ENCODE measurements at regions not wholly inside any gene's neighbourhood (a gene's known extent, or its start where the extent isn't known, plus 50 kb on each side); places are given as distances from the start of the nearest gene placed in this dataset.

- Histone ChIP-seq H3K27ac (ENCODE audit: low read length) (no peak overlapping the region), H3K36me3 (ENCODE audit: control insufficient read depth, insufficient read depth, low read length) (no peaks in the 10 kb centered on the region), H3K27me3 (ENCODE audit: control insufficient read depth, insufficient read depth, low read length) (no peaks in the 10 kb centered on the region), H3K4me1 (ENCODE audit: control insufficient read depth, insufficient read depth, low read length) (no peaks in the 10 kb centered on the region), H3K9me3 (ENCODE audit: control insufficient read depth, insufficient read depth, low read length) (no peaks in the 10 kb centered on the region), H3K4me3 (ENCODE audit: low read length) (no peak overlapping the region)
- WGBS (ENCODE audit: insufficient coverage, insufficient read length), result no CpG with 5 or more reads among the region's 5 CpGs
- DNase-seq (ENCODE audit: low read depth, low spot score), result no peak
These were observed 239.8 kb downstream of the RBM43 start for GRCh38 chr2:151021747-151022452.

DNA sequence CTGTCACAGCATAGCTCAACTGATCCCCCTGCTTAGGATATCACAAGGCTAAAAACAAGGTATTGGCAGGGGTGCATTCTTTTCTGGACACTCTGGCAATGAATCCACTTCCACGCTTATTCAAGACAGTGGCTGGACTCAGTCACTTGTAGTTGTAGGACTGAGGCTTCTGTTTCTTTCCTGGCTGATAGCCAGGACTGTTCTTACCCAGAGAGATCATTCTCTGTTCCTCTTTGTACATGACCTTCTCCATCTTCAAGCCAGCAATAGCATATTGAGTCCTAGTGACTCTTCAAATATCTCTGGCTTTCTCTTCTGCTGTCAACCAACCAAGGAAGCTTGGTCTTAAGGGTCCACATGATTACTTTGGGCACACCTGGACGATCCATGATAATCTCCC is 241.3 kb downstream of the RBM43 start:
- no peaks in the 10 kb centered on the region for H3K27me3 ChIP-seq (ENCODE audit: control insufficient read depth, insufficient read depth, low read length)
- no peaks in the 10 kb centered on the region for H3K9me3 ChIP-seq (ENCODE audit: control insufficient read depth, insufficient read depth, low read length)
- H3K27ac ChIP-seq (ENCODE audit: low read length), result no peak overlapping the region
- H3K4me3 ChIP-seq (ENCODE audit: low read length), result no peak overlapping the region
- H3K36me3 ChIP-seq (ENCODE audit: control insufficient read depth, insufficient read depth, low read length), result no peaks in the 10 kb centered on the region
- no peak for DNase-seq (ENCODE audit: low read depth, low spot score)
- H3K4me1 ChIP-seq (ENCODE audit: control insufficient read depth, insufficient read depth, low read length), result no peaks in the 10 kb centered on the region
- no CpG with 5 or more reads among the region's 2 CpGs for WGBS (ENCODE audit: insufficient coverage, insufficient read length)

DNA sequence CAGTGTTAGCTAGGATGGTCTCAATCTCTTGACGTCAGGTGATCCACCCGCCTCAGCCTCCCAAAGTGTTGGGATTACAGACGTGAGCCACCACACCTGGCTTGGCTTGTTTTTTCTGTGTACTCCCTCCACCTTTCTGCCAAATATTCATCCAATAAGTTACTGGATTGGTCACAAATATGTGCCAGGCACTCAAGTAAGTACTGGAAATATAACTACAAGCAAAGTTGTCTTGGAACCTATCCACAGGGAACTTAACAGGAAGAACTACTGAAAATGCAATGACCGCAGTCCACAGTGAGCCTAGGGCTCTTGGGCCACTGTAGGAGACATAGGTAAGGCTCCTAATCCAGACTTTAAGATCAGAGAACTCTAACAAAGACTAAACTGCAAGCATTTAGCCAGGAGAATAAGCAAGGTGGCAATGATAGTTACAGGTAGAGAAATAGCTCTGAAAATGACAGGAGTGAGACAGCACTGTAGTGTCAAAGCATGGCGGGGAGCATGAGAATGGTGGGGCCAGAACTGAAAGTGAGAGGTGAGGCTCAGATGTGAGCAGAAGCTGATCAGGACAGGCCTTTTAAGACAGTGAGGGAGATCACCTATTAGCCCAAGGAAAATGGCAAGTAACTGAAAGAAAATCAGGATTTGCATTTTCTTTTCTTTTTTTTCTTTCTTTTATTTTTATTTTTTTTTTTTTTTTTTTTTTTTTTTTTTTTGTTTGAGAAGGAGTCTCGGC is 252.1 kb downstream of the RBM43 start:
- Histone ChIP-seq H3K27me3 (ENCODE audit: control insufficient read depth, insufficient read depth, low read length) (no peaks in the 10 kb centered on the region), H3K9me3 (ENCODE audit: control insufficient read depth, insufficient read depth, low read length) (no peaks in the 10 kb centered on the region), H3K36me3 (ENCODE audit: control insufficient read depth, insufficient read depth, low read length) (no peaks in the 10 kb centered on the region), H3K27ac (ENCODE audit: low read length) (no peak overlapping the region), H3K4me3 (ENCODE audit: low read length) (no peak overlapping the region), H3K4me1 (ENCODE audit: control insufficient read depth, insufficient read depth, low read length) (no peaks in the 10 kb centered on the region)
- DNase-seq (ENCODE audit: low read depth, low spot score), result no peak
- WGBS (ENCODE audit: insufficient coverage, insufficient read length), result no CpG with 5 or more reads among the region's 6 CpGs

DNA sequence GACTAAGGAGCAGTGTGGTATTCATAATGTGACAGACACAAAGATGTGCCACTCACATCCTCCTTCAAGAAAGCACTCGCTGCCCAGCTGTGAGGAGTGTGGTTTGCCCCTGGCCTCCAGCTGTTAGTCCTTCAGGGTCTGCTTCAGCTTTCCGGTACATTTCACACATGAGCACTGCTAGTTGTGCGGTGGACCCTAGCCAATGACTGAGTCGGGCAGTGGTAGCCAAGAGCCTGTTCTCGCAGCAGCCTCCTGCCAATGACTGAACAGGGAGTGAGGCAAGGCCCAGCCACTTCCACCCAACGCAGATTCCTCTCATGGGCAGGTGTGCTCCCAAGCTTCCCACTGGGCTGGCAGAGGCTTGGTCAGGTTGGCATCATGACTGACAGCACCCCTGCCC is 254.3 kb downstream of the RBM43 start:
- no peak for DNase-seq (ENCODE audit: low read depth, low spot score)
- Histone ChIP-seq H3K9me3 (ENCODE audit: control insufficient read depth, insufficient read depth, low read length) (no peaks in the 10 kb centered on the region), H3K4me1 (ENCODE audit: control insufficient read depth, insufficient read depth, low read length) (no peaks in the 10 kb centered on the region), H3K36me3 (ENCODE audit: control insufficient read depth, insufficient read depth, low read length) (no peaks in the 10 kb centered on the region), H3K27ac (ENCODE audit: low read length) (no peak overlapping the region), H3K4me3 (ENCODE audit: low read length) (no peak overlapping the region), H3K27me3 (ENCODE audit: control insufficient read depth, insufficient read depth, low read length) (no peaks in the 10 kb centered on the region)
- no CpG with 5 or more reads among the region's 6 CpGs for WGBS (ENCODE audit: insufficient coverage, insufficient read length)

DNA sequence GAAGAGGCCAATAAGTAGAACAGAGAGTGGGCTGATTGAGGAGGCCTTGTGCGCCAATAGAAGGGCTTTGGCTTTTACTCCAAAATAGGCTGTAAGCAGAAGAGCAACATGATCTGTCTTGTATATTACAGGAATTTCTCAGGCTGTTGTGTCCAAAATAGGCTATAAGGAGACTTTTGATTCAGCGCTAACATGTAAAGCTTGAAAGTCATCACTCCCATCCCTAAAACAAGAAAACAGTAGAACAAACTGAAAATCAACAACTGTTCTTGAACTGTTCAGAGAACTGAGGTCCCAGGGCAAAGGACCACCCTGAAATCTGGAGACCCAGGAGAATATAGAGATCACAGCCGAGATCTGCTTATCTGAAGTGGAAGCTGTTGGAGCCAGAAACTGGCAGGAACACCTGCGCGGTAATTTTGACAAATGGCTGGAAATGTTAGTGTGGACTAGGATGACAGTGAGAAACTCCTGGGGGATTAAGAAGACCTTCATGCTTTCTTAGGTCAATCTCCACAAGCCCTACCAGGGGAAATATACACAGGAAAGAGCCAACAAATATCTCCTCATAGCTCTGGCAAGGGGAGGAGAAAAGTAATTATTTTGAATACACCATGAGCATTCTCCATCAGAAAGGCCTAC is 258.6 kb downstream of the RBM43 start:
- Histone ChIP-seq H3K9me3 (ENCODE audit: control insufficient read depth, insufficient read depth, low read length) (no peaks in the 10 kb centered on the region), H3K27ac (ENCODE audit: low read length) (no peak overlapping the region), H3K4me3 (ENCODE audit: low read length) (no peak overlapping the region), H3K4me1 (ENCODE audit: control insufficient read depth, insufficient read depth, low read length) (no peaks in the 10 kb centered on the region), H3K36me3 (ENCODE audit: control insufficient read depth, insufficient read depth, low read length) (no peaks in the 10 kb centered on the region), H3K27me3 (ENCODE audit: control insufficient read depth, insufficient read depth, low read length) (no peaks in the 10 kb centered on the region)
- DNase-seq (ENCODE audit: low read depth, low spot score), result no peak
- no CpG with 5 or more reads among the region's 5 CpGs for WGBS (ENCODE audit: insufficient coverage, insufficient read length)

DNA sequence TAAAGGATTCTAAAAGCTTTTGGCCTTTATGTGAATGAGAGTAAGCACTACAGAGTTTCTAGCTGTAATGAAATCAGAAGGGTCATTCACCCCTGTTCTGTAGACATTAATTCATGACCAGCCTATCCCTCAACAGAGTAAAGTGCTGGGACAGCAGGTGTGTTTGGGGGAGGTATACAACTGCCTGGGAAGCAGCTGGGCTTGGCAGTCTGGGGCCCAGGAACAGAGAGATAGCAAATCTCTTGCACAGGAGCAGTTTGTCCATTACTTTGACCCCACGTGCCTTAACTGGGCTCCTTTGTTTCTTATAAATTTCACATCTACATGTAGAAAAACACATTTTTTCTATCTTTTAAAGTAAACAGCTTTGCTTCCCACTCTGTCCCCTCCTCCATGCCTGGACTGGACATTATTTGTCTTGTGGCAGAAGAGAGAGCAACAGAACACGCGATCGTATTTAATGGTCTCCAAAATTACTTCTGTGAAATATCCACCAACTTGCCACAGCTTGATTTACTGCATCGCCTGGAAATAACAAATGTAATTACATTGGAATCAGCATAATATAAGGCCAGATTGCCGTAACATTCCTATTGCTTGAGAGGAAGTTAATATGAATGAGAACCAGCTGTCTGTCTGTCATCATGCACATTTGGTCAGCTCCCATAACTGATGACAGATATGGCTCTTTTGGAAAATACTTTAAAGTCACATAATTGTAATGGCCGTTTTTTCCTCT is 263.8 kb downstream of the RBM43 start:
- no peak overlapping the region for H3K4me3 ChIP-seq (ENCODE audit: low read length)
- H3K4me1 ChIP-seq (ENCODE audit: control insufficient read depth, insufficient read depth, low read length), result no peaks in the 10 kb centered on the region
- no peak overlapping the region for H3K27ac ChIP-seq (ENCODE audit: low read length)
- no peaks in the 10 kb centered on the region for H3K27me3 ChIP-seq (ENCODE audit: control insufficient read depth, insufficient read depth, low read length)
- H3K36me3 ChIP-seq (ENCODE audit: control insufficient read depth, insufficient read depth, low read length), result no peaks in the 10 kb centered on the region
- H3K9me3 ChIP-seq (ENCODE audit: control insufficient read depth, insufficient read depth, low read length), result no peaks in the 10 kb centered on the region
- no peak for DNase-seq (ENCODE audit: low read depth, low spot score)
- no CpG with 5 or more reads among the region's 7 CpGs for WGBS (ENCODE audit: insufficient coverage, insufficient read length)

DNA sequence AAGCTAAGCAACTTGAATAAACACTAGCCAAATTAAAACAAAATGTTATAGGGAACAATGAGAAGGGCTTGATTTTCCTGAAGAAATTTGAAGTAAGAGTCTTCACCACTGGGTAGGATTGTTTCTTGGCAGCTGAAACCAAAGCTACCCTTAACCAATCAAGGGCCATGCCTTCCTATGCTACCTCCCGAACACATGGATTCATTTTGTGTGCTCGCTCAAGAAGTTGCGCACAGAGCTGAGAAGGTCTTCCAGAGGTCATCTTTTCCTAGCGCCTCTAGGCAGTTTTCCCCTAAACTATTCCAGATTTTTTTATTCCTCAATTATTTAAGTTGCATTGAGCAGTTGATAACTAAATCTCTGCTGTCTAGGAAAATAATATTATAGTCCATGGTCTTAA is 264.6 kb downstream of the RBM43 start:
- Histone ChIP-seq H3K36me3 (ENCODE audit: control insufficient read depth, insufficient read depth, low read length) (no peaks in the 10 kb centered on the region), H3K4me1 (ENCODE audit: control insufficient read depth, insufficient read depth, low read length) (no peaks in the 10 kb centered on the region), H3K9me3 (ENCODE audit: control insufficient read depth, insufficient read depth, low read length) (no peaks in the 10 kb centered on the region), H3K4me3 (ENCODE audit: low read length) (no peak overlapping the region), H3K27me3 (ENCODE audit: control insufficient read depth, insufficient read depth, low read length) (no peaks in the 10 kb centered on the region), H3K27ac (ENCODE audit: low read length) (no peak overlapping the region)
- DNase-seq (ENCODE audit: low read depth, low spot score), result no peak
- no CpG with 5 or more reads among the region's 4 CpGs for WGBS (ENCODE audit: insufficient coverage, insufficient read length)

DNA sequence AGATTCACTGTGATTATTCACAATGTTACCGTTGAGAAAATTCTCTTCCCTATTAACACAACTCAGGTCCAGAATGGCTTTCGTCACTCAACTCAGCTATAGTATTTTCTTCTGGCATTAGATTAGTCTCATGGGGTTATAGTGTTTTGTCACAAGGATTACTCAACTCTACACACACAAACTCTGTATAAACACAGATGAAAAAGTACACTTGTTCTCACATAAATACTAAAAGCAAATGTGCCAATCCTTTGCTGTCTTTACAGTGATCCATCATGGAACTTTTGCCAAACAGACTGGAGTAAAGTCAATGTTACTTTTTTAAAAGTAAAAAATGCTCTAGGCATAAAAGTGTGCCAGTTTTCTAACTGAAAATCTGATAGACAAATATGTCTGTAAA is 267.6 kb downstream of the RBM43 start:
- Histone ChIP-seq H3K9me3 (ENCODE audit: control insufficient read depth, insufficient read depth, low read length) (no peaks in the 10 kb centered on the region), H3K27me3 (ENCODE audit: control insufficient read depth, insufficient read depth, low read length) (no peaks in the 10 kb centered on the region), H3K27ac (ENCODE audit: low read length) (no peak overlapping the region), H3K4me3 (ENCODE audit: low read length) (no peak overlapping the region), H3K4me1 (ENCODE audit: control insufficient read depth, insufficient read depth, low read length) (no peaks in the 10 kb centered on the region), H3K36me3 (ENCODE audit: control insufficient read depth, insufficient read depth, low read length) (no peaks in the 10 kb centered on the region)
- WGBS (ENCODE audit: insufficient coverage, insufficient read length), result no CpG with 5 or more reads among the region's 2 CpGs
- no peak for DNase-seq (ENCODE audit: low read depth, low spot score)

GRCh38 chr2:150989969-150990368 is 271.7 kb downstream of the RBM43 start:
- no peaks in the 10 kb centered on the region for H3K4me1 ChIP-seq (ENCODE audit: control insufficient read depth, insufficient read depth, low read length)
- no peaks in the 10 kb centered on the region for H3K9me3 ChIP-seq (ENCODE audit: control insufficient read depth, insufficient read depth, low read length)
- WGBS (ENCODE audit: insufficient coverage, insufficient read length), result no CpG with 5 or more reads among the region's 1 CpG
- no peaks in the 10 kb centered on the region for H3K27me3 ChIP-seq (ENCODE audit: control insufficient read depth, insufficient read depth, low read length)
- H3K27ac ChIP-seq (ENCODE audit: low read length), result no peak overlapping the region
- no peak for DNase-seq (ENCODE audit: low read depth, low spot score)
- no peaks in the 10 kb centered on the region for H3K36me3 ChIP-seq (ENCODE audit: control insufficient read depth, insufficient read depth, low read length)
- no peak overlapping the region for H3K4me3 ChIP-seq (ENCODE audit: low read length)

- Histone ChIP-seq H3K4me3 (ENCODE audit: low read length) (no peak overlapping the region), H3K27ac (ENCODE audit: low read length) (no peak overlapping the region), H3K4me1 (ENCODE audit: control insufficient read depth, insufficient read depth, low read length) (peaks cover 1% of the 10 kb centered on the region; the same call in 1 of the 2 replicates), H3K36me3 (ENCODE audit: control insufficient read depth, insufficient read depth, low read length) (no peaks in the 10 kb centered on the region), H3K27me3 (ENCODE audit: control insufficient read depth, insufficient read depth, low read length) (no peaks in the 10 kb centered on the region), H3K9me3 (ENCODE audit: control insufficient read depth, insufficient read depth, low read length) (no peaks in the 10 kb centered on the region)
- no peak for DNase-seq (ENCODE audit: low read depth, low spot score)
These were observed 275.9 kb downstream of the RBM43 start for GRCh38 chr2:150985741-150986140.
